ENCODE measurements at regions not wholly inside any gene's neighbourhood (a gene's known extent, or its start where the extent isn't known, plus 50 kb on each side); places are given as distances from the start of the nearest gene placed in this dataset.

DNA sequence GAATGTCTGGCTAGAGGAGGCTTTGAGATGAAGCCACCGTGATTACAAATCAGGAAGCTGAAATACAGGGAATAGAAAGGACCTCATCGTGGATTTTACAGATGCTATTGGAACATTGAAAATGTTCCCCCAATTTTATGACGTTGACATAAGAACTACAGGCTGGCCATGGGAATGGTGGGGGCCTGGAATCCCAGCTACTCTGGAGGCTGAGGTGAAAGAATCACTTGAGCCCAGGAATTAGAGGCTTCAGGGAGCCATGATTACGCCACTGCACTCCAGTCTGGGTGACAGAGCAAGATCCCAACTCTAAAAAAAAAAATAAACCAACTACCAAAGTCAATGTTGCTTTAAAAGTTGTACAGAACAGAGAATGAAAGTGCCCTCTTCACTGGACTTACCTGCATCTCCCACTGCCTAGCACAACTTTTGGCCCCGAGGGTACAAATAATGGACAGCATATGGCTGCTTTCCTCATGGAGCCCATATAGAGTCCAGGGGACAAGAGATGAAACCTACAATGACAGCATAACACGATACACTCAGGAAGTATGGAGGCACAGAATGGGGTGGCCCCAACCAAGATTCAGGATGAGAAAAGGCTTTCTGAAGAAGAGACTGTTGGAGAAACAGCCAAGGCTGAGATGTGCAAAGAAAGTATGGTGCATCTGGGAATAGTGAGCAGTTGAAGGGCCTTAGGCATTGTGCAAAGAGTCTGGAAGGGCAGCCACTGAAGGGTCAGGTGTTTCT lies 254.8 kb downstream of the MYCN start:
- no peak for TF ChIP-seq SIN3A (IDR thresholded peaks at IDR 0.05; ENCODE audit: borderline replicate concordance, insufficient read depth, low read length)
- no peak for TF ChIP-seq POLR2AphosphoS5 (IDR thresholded peaks at IDR 0.05; ENCODE audit: low read depth, low read length)
